ENCODE measurements at regions not wholly inside any gene's neighbourhood (a gene's known extent, or its start where the extent isn't known, plus 50 kb on each side); places are given as distances from the start of the nearest gene placed in this dataset.

- TF ChIP-seq CTCF (IDR thresholded peaks at IDR 0.05; ENCODE audit: borderline replicate concordance, extremely low read depth, low read length, poor library complexity, severe bottlenecking) (no peak), EZH2 (IDR thresholded peaks at IDR 0.05; ENCODE audit: borderline replicate concordance, low read depth, low read length, severe bottlenecking) (no peak)
These were observed 73.6 kb upstream of the GLI2 start for GRCh38 chr2:120662046-120662445.
